ENCODE measurements at regions not wholly inside any gene's neighbourhood (a gene's known extent, or its start where the extent isn't known, plus 50 kb on each side); places are given as distances from the start of the nearest gene placed in this dataset.

DNA sequence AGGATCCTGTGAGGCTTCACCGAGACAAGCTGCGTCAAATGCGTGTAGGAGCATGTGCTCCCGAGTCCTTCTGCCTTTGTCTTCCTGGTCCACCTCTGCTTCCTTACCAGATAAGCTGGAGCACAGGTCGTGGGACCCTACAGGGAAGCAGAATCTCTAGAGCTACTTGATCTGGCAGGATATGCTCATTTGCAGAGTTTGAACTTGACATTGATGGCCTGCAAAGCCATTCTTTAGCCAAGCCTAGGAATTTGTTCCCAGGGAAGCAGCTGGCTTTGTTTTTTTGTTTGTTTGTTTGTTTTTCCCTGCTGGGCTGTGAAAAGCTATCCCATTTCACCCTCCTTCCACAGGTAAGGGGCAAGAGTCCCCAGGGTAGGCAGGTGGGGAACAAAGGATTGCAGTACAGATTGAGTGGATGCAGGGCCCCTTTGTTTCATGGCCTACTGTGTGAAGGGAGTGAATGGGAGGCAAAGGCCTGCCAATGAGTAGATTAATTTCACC is 200.0 kb upstream of the BMPER start:
- TF ChIP-seq, protein P1, sequence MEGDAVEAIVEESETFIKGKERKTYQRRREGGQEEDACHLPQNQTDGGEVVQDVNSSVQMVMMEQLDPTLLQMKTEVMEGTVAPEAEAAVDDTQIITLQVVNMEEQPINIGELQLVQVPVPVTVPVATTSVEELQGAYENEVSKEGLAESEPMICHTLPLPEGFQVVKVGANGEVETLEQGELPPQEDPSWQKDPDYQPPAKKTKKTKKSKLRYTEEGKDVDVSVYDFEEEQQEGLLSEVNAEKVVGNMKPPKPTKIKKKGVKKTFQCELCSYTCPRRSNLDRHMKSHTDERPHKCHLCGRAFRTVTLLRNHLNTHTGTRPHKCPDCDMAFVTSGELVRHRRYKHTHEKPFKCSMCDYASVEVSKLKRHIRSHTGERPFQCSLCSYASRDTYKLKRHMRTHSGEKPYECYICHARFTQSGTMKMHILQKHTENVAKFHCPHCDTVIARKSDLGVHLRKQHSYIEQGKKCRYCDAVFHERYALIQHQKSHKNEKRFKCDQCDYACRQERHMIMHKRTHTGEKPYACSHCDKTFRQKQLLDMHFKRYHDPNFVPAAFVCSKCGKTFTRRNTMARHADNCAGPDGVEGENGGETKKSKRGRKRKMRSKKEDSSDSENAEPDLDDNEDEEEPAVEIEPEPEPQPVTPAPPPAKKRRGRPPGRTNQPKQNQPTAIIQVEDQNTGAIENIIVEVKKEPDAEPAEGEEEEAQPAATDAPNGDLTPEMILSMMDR (IDR thresholded peaks at IDR 0.05) = no peak
- TF ChIP-seq POLR2AphosphoS5 (IDR thresholded peaks at IDR 0.05; ENCODE audit: low read depth, low read length) (no peak), TCF7L2 (IDR thresholded peaks at IDR 0.05; ENCODE audit: low read depth, low read length) (no peak)
